Erythroblast (primary cell): ENCODE measurements at regions not wholly inside any gene's neighbourhood (a gene's known extent, or its start where the extent isn't known, plus 50 kb on each side); places are given as distances from the start of the nearest gene placed in this dataset.

ENCODE experiments used
- GATA1 ChIP-seq: IDR thresholded peaks from 2 replicates; pipeline ENCODE4 v1.6.1; 2011; ENCODE audit warnings: low read depth, mild to moderate bottlenecking, control low read depth, low read length, moderate library complexity
- POLR2A ChIP-seq: IDR thresholded peaks from 2 replicates; pipeline ENCODE4 v1.6.1; 2011; ENCODE audit warnings: mild to moderate bottlenecking, low read length

DNA sequence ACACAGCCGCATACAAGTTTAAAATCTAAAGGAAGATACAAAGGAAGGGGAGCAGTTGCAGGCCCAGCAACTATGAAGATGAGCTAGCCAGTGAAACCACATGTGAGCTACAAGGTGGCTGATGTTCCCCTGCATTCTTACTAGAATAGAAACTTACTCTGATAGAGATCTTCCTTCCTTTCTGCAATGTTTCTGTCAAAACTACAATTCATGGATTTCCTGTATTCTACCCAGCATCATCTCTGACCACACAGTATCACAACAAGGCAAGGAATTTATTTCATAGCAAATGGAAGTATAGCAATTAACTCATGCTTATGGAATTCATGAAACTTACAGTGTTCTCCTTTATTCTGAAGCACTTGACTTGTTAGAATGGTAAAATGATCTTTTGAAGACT, 68.7 kb upstream of the AASS start:
- TF ChIP-seq POLR2A (no peak), GATA1 (no peak)
